Uterus (tissue), 3 donors: ENCODE measurements at regions not wholly inside any gene's neighbourhood (a gene's known extent, or its start where the extent isn't known, plus 50 kb on each side); places are given as distances from the start of the nearest gene placed in this dataset.

Experiments used
- DNase-seq, 2 donors: peaks; one replicate each; pipeline ENCODE4 v3.0.0-alpha.2; 2019 to 2020
- H3K27ac ChIP-seq, 2 donors: fragments of 200-600 bp; sonication (generic); 1 replicate in 1 of 2; 2 replicates in 1 of 2; pipeline ENCODE4 v1.5.1; 2016 to 2018
- H3K27me3 ChIP-seq, 2 donors: fragments of 200-600 bp; sonication (generic); one replicate each; pipeline ENCODE4 v1.5.1; 2018 to 2019; ENCODE audit warnings: control low read depth in 1 of 2
- H3K36me3 ChIP-seq, 2 donors: fragments of 200-600 bp; sonication (generic); one replicate each; pipeline ENCODE4 v1.5.1; 2019; ENCODE audit warnings: control low read depth in 1 of 2
- H3K4me1 ChIP-seq, 2 donors: fragments of 200-600 bp; sonication (generic); one replicate each; pipeline ENCODE4 v1.5.1; 2018 to 2019; ENCODE audit warnings: control low read depth in 1 of 2
- H3K4me3 ChIP-seq, 2 donors: fragments of 200-600 bp; sonication (generic); 1 replicate in 1 of 2; 2 replicates in 1 of 2; pipeline ENCODE4 v1.5.1; 2018 to 2019; ENCODE audit warnings: mild to moderate bottlenecking in 1 of 2
- H3K9me3 ChIP-seq, 2 donors: fragments of 200-600 bp; sonication (generic); one replicate each; pipeline ENCODE4 v1.5.1; 2019; ENCODE audit warnings: control low read depth in 1 of 2
- POLR2A ChIP-seq, 2 donors: fragments of 450-650 bp; IDR thresholded peaks; one replicate each; pipeline ENCODE4 v1.6.1; 2016; ENCODE audit warnings: antibody characterized with exemption in 2 of 2, mild to moderate bottlenecking in 1 of 2, moderate library complexity in 1 of 2
- intact Hi-C: fragments of 100-400 bp; cut with DNase I; formaldehyde crosslinking; loops from one replicate; pipeline ENCODE4 v1.15.1; 2023; ENCODE audit warnings: low total_unique reads
- TF ChIP-seq, protein P1 (sequence below), 4 experiments: fragments of 200-600 bp in 2 of 4; fragments of 450-650 bp in 2 of 4; sonication (generic) in 2 of 4; IDR thresholded peaks; one replicate each; pipeline ENCODE4 v1.5.1; 2016 to 2019; ENCODE audit warnings: antibody characterized with exemption in 4 of 4, mild to moderate bottlenecking in 2 of 4, moderate library complexity in 1 of 4
- donor health status: DM: yes; HTN: yes; CAD: no.

DNA sequence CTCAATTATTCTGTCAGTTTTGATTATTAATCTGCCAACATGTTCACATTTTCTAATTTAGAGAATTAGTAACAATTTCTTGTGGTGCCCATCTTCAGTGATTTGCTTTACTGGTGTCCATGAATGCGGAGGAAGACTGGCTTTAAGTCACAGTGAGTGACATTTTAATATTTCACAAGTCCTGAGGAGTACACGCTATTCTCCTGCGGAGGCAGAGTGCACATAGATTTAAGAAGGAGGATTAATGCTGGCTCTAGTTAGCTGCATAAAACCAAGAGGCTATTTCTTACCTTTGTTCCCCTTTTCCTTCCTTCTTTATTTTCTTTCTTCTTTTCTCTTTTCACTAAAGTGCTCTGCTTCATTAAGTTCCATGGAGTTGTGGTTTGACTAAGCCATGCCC lies 495.2 kb upstream of the IGFBP7 start:
- no peak overlapping the region for H3K4me3 ChIP-seq
- H3K9me3 ChIP-seq, result no peaks in the 10 kb centered on the region
- no peak overlapping the region for H3K27ac ChIP-seq
- TF ChIP-seq, protein P1, sequence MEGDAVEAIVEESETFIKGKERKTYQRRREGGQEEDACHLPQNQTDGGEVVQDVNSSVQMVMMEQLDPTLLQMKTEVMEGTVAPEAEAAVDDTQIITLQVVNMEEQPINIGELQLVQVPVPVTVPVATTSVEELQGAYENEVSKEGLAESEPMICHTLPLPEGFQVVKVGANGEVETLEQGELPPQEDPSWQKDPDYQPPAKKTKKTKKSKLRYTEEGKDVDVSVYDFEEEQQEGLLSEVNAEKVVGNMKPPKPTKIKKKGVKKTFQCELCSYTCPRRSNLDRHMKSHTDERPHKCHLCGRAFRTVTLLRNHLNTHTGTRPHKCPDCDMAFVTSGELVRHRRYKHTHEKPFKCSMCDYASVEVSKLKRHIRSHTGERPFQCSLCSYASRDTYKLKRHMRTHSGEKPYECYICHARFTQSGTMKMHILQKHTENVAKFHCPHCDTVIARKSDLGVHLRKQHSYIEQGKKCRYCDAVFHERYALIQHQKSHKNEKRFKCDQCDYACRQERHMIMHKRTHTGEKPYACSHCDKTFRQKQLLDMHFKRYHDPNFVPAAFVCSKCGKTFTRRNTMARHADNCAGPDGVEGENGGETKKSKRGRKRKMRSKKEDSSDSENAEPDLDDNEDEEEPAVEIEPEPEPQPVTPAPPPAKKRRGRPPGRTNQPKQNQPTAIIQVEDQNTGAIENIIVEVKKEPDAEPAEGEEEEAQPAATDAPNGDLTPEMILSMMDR (IDR thresholded peaks at IDR 0.05), result no peak
- TF ChIP-seq POLR2A (IDR thresholded peaks at IDR 0.05), result no peak
- H3K4me1 ChIP-seq, result no peaks in the 10 kb centered on the region
- intact Hi-C loops, result no loop called here
- no peaks in the 10 kb centered on the region for H3K36me3 ChIP-seq
- no peak for DNase-seq
- H3K27me3 ChIP-seq, result no peaks in the 10 kb centered on the region

DNA sequence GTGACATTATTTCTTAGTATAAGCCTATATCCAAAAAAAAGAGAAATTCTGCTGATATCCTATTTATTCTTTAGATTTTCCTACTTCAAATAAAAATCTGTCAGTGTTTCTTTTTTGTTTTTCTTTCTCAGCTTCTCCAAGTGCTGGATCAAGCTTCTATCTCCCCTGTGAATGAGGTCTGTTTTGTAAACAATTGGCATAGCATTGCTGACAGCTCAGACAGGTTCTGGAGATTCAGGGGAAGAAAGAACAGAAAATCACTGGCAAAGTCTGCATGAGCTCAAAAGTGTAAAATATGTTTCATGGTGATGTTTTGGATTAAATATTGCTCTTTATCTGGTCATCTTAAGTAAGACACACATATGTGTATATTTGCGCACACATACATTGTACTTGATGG lies 492.0 kb upstream of the IGFBP7 start:
- no peak for TF ChIP-seq POLR2A (IDR thresholded peaks at IDR 0.05)
- TF ChIP-seq, protein P1 (IDR thresholded peaks at IDR 0.05), result no peak
- Histone ChIP-seq H3K36me3 (no peaks in the 10 kb centered on the region), H3K4me3 (no peak overlapping the region)

DNA sequence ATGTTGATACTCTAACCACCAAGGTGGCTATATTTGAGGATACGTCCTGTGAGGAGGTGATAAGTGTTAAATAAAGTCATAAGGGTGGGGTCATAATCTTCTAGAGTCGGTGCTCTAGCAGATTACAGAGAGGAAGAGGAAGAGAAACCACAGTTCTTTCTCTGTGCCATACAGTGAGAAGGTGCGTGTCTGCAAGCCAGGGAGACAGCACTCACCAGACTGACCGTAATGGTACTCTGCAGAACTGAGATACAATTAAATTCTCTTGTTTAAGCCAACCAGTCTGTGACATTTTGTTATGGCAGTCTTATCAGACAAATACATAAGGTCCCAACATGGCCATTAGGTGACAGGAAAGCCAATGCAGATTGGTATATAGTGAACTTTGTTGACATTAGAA lies 480.9 kb upstream of the IGFBP7 start:
- no peak overlapping the region for H3K27ac ChIP-seq
- H3K27me3 ChIP-seq, result no peaks in the 10 kb centered on the region
- no peaks in the 10 kb centered on the region for H3K9me3 ChIP-seq
- intact Hi-C loops, result no loop called here
- no peaks in the 10 kb centered on the region for H3K36me3 ChIP-seq
- no peak for TF ChIP-seq POLR2A (IDR thresholded peaks at IDR 0.05)
- TF ChIP-seq, protein P1 (IDR thresholded peaks at IDR 0.05), result no peak
- no peak for DNase-seq
- no peaks in the 10 kb centered on the region for H3K4me1 ChIP-seq
- H3K4me3 ChIP-seq, result no peak overlapping the region

More for the DNA sequence above, 492.0 kb upstream of the IGFBP7 start:
- intact Hi-C loops, result no loop called here
- no peak for DNase-seq
- Histone ChIP-seq H3K27me3 (no peaks in the 10 kb centered on the region), H3K27ac (no peak overlapping the region), H3K9me3 (no peaks in the 10 kb centered on the region), H3K4me1 (no peaks in the 10 kb centered on the region)

DNA sequence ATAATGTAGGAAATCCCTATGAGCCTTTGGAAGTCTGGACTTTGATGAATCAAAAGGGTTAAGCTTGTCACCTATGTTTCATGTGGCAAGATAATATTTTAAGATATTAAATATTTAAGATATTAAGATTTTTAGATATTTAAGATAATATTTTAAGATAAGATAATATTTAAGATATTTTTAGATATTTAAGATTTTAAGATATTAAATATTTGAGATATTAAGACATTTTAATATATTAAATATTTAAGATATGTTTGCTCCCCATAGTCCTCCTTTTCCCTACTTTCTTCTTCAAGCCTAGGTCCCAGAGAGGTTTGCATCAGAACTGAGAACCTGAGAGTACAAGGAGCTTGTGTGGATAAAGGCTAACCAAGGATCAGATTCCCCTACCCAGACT lies 478.4 kb upstream of the IGFBP7 start:
- Histone ChIP-seq H3K4me3 (no peak overlapping the region), H3K9me3 (no peaks in the 10 kb centered on the region), H3K27me3 (no peaks in the 10 kb centered on the region), H3K36me3 (no peaks in the 10 kb centered on the region), H3K4me1 (no peaks in the 10 kb centered on the region), H3K27ac (no peak overlapping the region)
- intact Hi-C loops, result no loop called here
- no peak for DNase-seq
- TF ChIP-seq POLR2A (IDR thresholded peaks at IDR 0.05), result no peak
- TF ChIP-seq, protein P1 (IDR thresholded peaks at IDR 0.05), result no peak

DNA sequence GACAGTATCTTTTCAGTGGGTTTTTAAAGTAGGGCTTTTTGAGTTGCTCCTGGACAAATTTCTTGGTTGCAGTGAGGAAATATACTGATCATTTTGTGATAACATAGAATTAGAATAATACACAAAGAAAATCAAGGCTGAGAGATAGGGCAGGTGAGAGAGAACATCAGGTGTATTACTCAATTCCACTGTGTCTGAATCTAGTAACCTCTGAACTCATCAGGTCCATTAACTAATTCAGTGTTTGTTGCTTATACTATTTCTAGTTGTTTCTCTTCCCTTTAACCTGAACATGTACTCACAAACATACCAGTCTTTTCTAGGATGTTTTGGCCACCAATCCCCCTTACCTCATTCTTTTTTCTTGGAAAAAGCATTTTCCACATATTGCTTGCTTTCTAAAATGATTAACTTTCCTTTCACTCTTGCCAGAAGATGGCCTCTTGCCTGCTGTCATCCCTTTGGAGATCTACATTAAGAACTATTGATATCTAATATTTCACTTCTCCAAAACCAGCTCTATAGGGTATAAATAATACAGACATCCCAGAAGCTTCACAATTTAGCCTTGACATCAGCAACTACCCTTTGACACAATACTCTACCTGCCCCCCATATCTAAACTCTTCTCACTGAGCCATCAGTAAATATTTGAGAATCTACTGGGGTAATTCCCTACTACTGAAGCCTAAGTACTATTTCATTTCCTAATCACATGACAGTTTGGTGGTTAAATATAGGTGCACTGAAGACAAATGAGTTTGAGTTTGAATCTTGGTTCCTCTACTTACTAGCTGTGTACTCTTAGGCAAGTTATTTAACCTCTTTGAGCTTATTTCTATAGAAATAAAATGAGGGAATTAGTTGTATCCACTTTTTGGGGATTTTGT lies 470.8 kb upstream of the IGFBP7 start:
- H3K4me1 ChIP-seq, result no peaks in the 10 kb centered on the region
- no peak overlapping the region for H3K4me3 ChIP-seq
- intact Hi-C loops, result no loop called here
- no peaks in the 10 kb centered on the region for H3K27me3 ChIP-seq
- no peaks in the 10 kb centered on the region for H3K36me3 ChIP-seq
- H3K27ac ChIP-seq, result no peak overlapping the region
- no peaks in the 10 kb centered on the region for H3K9me3 ChIP-seq
- no peak for TF ChIP-seq POLR2A (IDR thresholded peaks at IDR 0.05)
- TF ChIP-seq, protein P1 (IDR thresholded peaks at IDR 0.05), result no peak
- DNase-seq, result no peak
